Left ventricle myocardium inferior (tissue), 1 donor: ENCODE measurements at regions not wholly inside any gene's neighbourhood (a gene's known extent, or its start where the extent isn't known, plus 50 kb on each side); places are given as distances from the start of the nearest gene placed in this dataset.

ENCODE experiments used
- DNase-seq: peaks from one replicate; pipeline ENCODE4 v3.0.0-alpha.2; 2020
- H3K27ac ChIP-seq: fragments of 200-600 bp; replicated peaks from 2 replicates; pipeline ENCODE4 v1.8.0; 2021
- H3K27me3 ChIP-seq: fragments of 200-600 bp; 2 replicates; pipeline ENCODE4 v1.8.0; 2021; ENCODE audit warnings: low read depth
- H3K36me3 ChIP-seq: fragments of 200-600 bp; 2 replicates; pipeline ENCODE4 v1.8.0; 2021
- H3K4me1 ChIP-seq: fragments of 200-600 bp; 2 replicates; pipeline ENCODE4 v1.8.0; 2021
- H3K4me3 ChIP-seq: fragments of 200-600 bp; 2 replicates; pipeline ENCODE4 v1.8.0; 2021; ENCODE audit warnings: mild to moderate bottlenecking, moderate library complexity
- H3K9me3 ChIP-seq: fragments of 200-600 bp; replicated peaks from 2 replicates; pipeline ENCODE4 v1.8.0; 2021
- intact Hi-C: fragments of 100-400 bp; cut with micrococcal nuclease; formaldehyde crosslinking; loops from one replicate; pipeline ENCODE4 v1.11.0; 2022
- TF ChIP-seq, protein P1 (sequence below): fragments of 200-600 bp; IDR thresholded peaks from 2 replicates; pipeline ENCODE4 v1.8.0; 2021; ENCODE audit warnings: antibody characterized with exemption, mild to moderate bottlenecking, borderline replicate concordance
- donor health status: DM: no; HTN: yes; CAD: no; lungs with severe emphysema.

- no peak for DNase-seq
- TF ChIP-seq, protein P1, sequence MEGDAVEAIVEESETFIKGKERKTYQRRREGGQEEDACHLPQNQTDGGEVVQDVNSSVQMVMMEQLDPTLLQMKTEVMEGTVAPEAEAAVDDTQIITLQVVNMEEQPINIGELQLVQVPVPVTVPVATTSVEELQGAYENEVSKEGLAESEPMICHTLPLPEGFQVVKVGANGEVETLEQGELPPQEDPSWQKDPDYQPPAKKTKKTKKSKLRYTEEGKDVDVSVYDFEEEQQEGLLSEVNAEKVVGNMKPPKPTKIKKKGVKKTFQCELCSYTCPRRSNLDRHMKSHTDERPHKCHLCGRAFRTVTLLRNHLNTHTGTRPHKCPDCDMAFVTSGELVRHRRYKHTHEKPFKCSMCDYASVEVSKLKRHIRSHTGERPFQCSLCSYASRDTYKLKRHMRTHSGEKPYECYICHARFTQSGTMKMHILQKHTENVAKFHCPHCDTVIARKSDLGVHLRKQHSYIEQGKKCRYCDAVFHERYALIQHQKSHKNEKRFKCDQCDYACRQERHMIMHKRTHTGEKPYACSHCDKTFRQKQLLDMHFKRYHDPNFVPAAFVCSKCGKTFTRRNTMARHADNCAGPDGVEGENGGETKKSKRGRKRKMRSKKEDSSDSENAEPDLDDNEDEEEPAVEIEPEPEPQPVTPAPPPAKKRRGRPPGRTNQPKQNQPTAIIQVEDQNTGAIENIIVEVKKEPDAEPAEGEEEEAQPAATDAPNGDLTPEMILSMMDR, result no peak
- Histone ChIP-seq H3K27ac (no peak overlapping the region), H3K27me3 (no peaks in the 10 kb centered on the region), H3K4me3 (no peak overlapping the region), H3K9me3 (no peaks in the 10 kb centered on the region), H3K36me3 (no peaks in the 10 kb centered on the region), H3K4me1 (peaks cover 24% of the 10 kb centered on the region)
- intact Hi-C loops, result no loop called here
These were observed 287.7 kb upstream of the STXBP5 start for GRCh38 chr6:146916435-146917025.

DNA sequence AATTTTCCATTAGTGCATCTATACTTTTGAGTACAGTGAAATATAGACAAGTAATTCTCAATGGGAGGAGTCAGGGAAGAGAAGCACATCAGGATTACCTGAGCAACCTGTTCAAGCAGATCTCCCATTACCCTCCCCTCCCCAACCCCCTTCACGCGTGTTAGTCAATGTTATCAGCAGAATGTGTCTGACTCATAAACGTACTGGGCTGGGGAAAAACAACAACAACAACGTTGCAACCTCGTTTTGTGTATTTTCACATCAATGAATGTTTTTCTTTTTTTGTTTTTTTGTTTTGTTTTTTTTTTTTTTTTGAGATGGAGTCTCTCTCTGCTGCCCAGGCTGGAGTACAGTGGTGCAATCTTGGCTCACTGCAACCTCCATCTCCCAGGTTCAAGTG lies 287.0 kb upstream of the STXBP5 start:
- Histone ChIP-seq H3K36me3 (no peaks in the 10 kb centered on the region), H3K27ac (no peak overlapping the region), H3K27me3 (no peaks in the 10 kb centered on the region), H3K4me1 (peaks cover 24% of the 10 kb centered on the region), H3K9me3 (no peaks in the 10 kb centered on the region), H3K4me3 (no peak overlapping the region)
- TF ChIP-seq, protein P1, result no peak
- intact Hi-C loops, result no loop called here
- no peak for DNase-seq

GRCh38 chr6:146917979-146918378 lies 286.2 kb upstream of the STXBP5 start:
- H3K27ac ChIP-seq, result no peak overlapping the region
- H3K4me3 ChIP-seq, result no peak overlapping the region
- H3K9me3 ChIP-seq, result no peaks in the 10 kb centered on the region
- H3K36me3 ChIP-seq, result no peaks in the 10 kb centered on the region
- DNase-seq, result no peak
- TF ChIP-seq, protein P1, result no peak
- no peaks in the 10 kb centered on the region for H3K27me3 ChIP-seq
- H3K4me1 ChIP-seq, result peaks cover 24% of the 10 kb centered on the region
- intact Hi-C loops, result no loop called here

- no peak overlapping the region for H3K27ac ChIP-seq
- H3K27me3 ChIP-seq, result no peaks in the 10 kb centered on the region
- H3K4me1 ChIP-seq, result peaks cover 19% of the 10 kb centered on the region
- no peak overlapping the region for H3K4me3 ChIP-seq
- H3K9me3 ChIP-seq, result peaks cover 5% of the 10 kb centered on the region
- H3K36me3 ChIP-seq, result no peaks in the 10 kb centered on the region
- DNase-seq, result no peak
- TF ChIP-seq, protein P1, result no peak
- intact Hi-C loops, result no loop called here
These were observed 285.2 kb upstream of the STXBP5 start for GRCh38 chr6:146919017-146919416.

- Histone ChIP-seq H3K4me3 (no peak overlapping the region), H3K9me3 (peaks cover 5% of the 10 kb centered on the region), H3K36me3 (no peaks in the 10 kb centered on the region), H3K4me1 (no peaks in the 10 kb centered on the region), H3K27ac (no peak overlapping the region), H3K27me3 (no peaks in the 10 kb centered on the region)
- TF ChIP-seq, protein P1, result no peak
- intact Hi-C loops, result no loop called here
- no peak for DNase-seq
These were observed 280.9 kb upstream of the STXBP5 start for GRCh38 chr6:146923205-146923833.
